ENCODE measurements at regions not wholly inside any gene's neighbourhood (a gene's known extent, or its start where the extent isn't known, plus 50 kb on each side); places are given as distances from the start of the nearest gene placed in this dataset.

- no peak for TF ChIP-seq CTCF (IDR thresholded peaks at IDR 0.05; ENCODE audit: insufficient read depth, low read depth, low read length)
- TF ChIP-seq EZH2 (IDR thresholded peaks at IDR 0.05; ENCODE audit: insufficient read depth, low read length), result no peak
Observed at GRCh38 chr9:26142631-26143030, 464.4 kb upstream of the TUSC1 start.
